Endometrium (tissue), 2 donors: ENCODE measurements at regions not wholly inside any gene's neighbourhood (a gene's known extent, or its start where the extent isn't known, plus 50 kb on each side); places are given as distances from the start of the nearest gene placed in this dataset.
A peak's percentile ranks its signal among the peaks of the same experiment; 100 is the strongest.
"Not testable (repeated sequence)": the region's sequence is repeated elsewhere in the genome, so short reads cannot be mapped to it uniquely, and the experiment has no call there.

Experiments used
- FAIRE-seq: peaks from 2 replicates; lab custom pipeline; 2012; peaks lifted over from hg19 to GRCh38; lab: Jason Lieb, UNC
- donor health status: control.
- donor health status: control.

DNA sequence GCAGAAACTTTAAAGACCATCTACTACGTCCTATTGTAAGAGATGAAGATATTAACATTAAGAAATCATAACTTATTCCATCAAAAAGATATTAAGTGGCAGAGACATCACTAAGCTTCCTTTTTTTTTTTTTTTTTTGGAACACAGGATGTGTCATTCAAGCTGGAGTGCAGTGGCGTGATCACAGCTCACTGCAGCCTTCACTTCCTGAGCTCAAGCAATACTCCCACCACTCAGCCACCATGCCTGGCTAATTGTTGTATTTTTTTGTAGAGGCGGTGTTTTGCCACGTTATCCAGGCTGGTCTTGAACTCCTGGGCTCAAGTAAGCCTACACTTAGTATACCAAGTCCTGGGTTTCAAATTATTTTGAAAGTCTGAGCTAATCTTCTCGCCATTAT is 169.7 kb upstream of the KCTD7 start:
- FAIRE-seq = not testable (repeated sequence)

DNA sequence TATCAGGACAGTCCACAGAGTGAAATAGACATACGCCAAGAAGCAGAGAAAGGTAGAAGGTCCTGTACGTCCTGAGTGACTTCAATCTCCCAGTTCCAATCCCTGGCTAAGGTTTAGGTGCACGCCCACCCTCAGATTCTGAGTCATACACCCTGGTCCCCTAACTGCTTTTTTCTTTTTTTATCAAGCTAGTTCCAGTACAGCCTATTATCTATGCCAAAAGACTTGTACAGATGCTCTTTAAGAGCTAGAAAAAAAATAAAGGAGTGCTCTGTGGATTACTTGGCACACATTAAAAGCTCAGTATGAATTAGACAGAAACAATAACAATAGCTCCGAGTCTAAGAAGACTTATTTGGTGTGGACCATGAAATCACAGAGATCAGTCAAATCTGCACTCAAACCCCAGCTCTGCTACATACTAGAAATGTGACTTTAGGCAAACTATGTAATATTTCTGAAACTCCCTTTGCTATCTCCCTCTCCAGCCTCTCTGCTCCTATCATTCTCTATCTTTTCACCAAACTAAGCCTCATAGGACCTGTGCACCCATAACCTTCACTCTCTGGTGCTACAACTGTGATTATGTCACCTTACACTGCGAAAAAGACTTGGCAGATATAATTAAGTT is 168.8 kb upstream of the KCTD7 start:
- not testable (repeated sequence) for FAIRE-seq

DNA sequence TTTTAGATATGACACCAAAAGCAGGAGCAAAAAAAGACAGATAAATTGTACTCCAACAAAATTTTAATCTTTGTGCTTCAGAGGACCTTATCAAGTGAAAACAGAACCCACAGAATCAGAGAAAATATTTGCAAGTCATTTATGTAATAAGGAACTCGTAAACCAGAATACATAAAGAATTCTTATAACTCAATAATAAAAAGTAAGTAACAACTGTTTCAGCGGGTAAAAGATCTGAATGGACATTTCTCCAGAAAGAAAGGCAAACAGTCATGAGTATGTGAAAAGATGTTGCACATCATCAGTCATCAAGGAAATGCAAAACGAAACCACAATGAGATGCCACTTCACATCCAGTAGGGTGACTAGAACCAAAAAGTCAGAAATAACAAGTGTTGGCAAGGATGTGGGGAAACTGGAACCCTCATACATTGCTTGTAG is 167.7 kb upstream of the KCTD7 start:
- FAIRE-seq = no peak

DNA sequence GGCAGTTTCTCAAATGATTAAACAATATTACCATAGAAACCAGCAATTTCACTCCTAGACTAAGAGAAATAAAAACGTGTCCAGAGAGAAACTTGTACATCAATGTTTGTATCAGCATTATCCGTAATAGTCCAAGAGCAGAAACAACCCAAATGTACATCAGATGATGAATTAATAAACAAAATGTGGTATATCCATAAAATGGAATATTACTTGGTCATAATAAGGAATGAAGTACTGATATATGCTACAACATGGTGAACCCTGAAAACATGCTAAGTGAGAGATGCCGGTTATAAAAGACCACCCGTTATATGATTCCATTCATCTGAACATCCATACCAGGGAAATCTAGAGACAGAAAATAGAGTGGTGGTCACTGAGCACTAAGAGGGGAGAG is 167.3 kb upstream of the KCTD7 start:
- not testable (repeated sequence) for FAIRE-seq

DNA sequence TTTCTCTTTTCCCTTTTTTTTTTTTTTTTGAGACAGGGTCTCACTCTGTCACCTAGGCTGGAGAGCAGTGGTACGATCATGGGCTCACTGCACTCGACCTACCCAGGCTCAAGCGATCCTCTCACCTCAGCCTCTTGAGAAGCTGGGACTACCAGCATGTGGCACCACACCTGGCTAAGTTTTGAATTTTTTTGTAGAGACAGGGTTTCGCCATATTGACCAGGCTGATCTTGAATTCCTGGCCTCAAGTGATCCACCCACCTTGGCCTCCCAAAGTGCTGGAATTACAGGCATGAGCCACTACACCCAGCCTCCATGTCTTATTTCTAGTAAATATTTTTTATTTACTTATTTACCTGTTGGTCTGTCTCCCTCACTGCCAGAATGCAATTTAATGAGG is 165.8 kb upstream of the KCTD7 start:
- FAIRE-seq = not testable (repeated sequence)

DNA sequence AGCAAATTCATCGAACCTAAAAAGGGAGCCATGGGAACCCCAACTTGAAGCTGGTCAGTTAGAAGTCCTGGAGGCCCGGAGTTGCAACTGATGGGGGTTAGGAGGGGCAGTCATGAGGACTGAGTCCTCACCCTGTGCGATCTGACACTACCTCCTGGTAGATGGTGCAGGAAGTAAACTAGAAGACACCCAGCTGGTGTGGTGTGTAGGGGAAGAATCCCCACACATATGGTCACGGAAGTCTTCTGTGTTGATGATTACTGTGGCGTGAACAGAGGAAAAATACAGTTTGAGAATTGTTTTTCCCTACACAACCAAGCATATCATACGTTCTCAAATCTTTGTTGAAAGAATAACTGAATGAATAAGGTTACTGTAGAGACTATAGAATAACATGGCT is 164.6 kb upstream of the KCTD7 start:
- FAIRE-seq = no peak

DNA sequence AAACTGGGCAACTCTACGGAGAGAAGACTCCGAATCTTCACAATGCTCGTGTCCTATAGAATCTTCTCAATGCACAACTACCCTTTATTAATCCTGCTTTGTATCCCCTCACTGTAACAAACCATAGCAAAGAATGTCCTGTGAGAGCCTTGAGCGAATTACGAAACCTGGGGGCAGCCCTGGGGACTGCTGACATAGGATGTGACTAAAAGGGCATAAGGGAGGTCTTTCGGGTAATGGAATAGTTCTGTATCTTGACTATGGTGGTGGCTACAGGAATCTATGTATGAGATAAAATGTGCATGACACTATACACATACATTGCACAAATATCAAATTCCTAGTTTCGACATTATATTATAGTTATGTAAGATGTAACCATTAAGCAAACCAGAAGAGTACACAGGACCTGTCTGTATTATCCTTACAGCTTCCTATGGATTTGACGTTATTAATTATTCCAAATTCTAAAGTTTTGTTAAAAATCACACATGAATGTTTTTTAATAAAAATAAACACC is 162.5 kb upstream of the KCTD7 start:
- FAIRE-seq = no peak

DNA sequence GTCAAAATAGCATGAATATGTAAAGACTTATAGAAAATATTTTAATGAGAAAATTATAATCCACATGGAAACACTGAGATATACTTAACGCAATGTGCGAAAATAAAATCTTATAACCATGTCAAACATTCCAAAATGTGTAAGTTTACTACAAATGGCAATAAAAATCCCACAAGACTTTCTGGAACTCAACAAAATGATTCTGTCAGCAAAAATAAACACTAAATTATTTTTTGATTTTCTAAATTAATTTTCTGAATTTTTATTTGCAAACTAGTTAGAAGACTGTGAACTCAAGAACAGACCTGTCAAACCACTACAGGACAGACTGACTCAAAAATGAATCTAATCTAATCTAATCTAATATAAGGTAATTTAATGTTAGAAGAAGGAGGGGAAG is 160.8 kb upstream of the KCTD7 start:
- FAIRE-seq = no peak

DNA sequence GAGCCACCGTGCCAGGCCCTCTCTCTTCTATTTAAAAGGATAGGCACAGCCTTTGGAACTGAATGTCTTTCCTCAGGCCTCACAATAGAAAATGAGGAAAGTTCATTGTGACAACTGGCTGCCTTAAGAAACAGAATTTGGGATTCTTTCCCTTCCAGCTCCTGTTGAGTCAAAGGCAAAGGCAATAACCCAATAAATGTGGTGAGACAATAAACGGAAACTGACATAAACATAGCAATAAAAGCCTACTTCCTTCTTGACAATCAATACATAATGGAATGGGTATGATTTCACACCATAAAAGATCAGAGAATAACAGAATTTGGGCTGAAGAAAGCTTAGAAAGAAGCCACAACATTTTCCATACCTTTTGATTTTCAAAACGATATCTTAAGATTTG is 155.6 kb upstream of the KCTD7 start:
- not testable (repeated sequence) for FAIRE-seq

DNA sequence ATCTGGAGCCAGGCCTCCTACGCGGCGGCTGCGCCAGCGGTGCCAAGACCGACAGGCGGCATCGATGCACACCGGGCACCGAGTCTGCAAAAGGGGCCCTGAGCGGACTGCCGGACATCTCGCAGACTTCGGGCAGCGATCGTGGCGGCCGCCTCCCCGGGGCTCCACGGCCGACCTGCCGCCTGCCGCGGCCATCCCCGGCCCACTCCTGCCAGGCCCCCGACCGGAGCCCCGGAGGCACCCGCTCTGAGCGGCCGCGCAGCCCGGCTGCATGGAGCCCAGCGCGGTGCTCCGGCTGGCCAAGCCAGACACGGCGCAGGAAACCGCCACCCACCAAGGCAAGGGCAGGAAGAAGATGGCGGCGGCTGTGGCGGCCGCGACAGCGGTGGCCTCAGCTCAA is 154.2 kb upstream of the KCTD7 start:
- FAIRE-seq = no peak

DNA sequence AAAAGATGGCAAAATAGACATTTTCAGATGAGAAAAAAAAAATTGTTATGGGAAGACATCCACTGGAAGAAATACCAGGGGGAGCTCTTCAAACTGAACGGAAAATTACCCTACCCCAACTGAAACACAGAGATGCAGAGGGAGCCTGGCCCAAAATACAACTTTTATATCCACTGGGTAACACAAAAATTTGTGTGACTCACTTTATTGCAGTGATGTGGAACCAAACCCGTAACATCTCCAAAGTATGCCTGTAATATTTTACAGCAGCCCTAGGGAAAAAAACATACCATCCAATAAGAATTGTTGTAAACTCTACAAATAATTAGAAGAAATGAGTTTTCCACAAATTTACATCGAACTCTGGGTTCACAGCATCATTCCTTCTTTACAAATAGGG is 152.6 kb upstream of the KCTD7 start:
- not testable (repeated sequence) for FAIRE-seq

DNA sequence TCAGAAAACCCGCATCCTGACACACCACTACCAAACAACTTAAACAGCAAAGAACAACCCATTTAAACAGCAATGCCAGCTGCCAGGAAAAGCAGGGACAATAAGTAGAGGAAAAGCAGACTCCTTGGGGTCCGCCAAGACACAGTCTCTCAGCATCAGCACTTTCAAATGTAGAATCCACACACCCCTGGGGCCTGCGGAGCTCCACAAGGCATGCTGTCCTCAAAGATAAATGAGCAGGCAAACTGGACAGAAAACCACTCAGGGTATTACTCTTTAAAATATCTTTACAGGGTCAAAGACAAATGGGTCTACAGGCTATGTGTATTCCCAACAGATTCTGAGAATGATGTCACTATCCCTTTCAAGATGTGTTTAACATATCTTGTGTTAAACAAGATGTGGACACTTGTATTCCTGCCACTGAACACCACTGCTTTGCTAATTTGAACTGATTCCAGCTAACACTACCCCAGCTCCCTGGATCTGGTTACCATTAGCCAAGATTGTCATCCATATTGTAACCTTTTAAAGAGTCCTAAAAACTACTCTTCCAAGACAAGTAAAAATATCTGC is 150.8 kb upstream of the KCTD7 start:
- FAIRE-seq = not testable (repeated sequence)

DNA sequence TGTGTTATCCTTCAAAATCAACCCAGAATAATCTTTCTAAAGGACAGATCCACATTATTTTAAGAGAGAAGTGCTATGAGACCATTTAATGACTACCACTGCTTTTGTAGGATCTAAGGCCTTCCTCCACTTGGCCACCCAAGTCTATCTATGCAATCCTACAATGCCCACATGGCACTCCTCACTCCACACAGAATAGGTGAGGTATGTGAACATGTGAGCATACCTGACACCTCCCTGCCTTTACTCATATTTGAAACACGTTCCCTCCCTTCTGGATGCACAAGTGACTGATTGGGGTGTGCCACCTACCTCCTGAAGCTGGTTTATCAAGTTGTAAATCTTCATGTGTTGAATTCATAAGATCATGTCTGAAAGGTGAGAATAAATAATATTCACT is 147.5 kb upstream of the KCTD7 start:
- not testable (repeated sequence) for FAIRE-seq

DNA sequence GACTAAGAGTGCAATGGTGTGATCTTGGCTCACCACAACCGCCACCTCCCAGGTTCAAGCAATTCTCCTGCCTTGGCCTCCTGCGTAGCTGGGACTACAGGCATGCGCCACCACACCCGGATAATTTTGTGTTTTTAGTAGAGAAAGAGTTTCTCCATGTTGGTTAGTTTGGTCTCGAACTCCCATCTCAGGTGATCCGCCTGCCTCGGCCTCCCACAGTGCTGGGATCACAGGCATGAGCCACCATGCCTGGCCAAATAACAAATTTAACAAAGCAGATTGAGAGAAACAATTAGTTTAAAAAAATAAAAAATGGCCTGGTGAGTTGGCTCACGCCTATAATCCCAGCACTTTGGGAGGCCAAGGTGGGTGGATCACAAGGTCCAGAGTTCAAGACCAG is 139.6 kb upstream of the KCTD7 start:
- not testable (repeated sequence) for FAIRE-seq

DNA sequence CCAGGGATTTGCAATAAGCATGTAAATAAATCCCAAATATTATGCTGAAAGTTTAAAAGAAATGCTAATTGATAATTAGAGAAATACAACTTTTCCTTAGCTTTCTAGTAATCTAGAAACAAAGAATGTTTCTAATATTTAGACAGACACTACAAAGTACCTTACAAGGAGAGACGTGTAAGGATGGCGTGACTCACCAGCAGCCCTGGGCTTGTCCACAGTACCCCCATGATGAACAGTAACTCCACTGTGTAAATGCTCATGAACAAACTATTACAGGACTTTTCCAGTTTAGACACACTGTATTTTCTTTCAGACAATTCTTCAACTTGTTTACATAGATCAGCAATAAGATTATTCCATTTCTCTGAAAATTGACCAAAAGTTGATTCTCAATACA is 138.9 kb upstream of the KCTD7 start:
- not testable (repeated sequence) for FAIRE-seq

DNA sequence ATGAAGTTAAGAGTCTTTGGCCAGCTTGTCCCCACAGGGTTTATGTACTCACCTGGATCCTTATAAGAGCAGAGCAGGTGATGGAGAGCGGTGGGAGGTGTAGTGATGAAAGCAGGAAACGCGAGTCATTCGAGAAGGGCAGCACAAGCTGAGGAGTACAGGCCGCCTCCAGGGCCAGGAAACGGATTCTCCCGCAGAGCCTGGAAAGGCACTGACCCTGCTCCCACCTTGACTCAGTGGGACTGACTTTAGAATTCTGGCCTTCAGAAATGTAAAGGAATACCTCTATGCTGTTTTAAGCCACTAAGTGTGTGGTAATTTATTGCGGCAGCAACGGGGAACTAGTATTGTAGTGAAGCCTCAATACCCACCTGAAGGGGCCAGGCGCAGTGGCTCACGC is 137.7 kb upstream of the KCTD7 start:
- not testable (repeated sequence) for FAIRE-seq

DNA sequence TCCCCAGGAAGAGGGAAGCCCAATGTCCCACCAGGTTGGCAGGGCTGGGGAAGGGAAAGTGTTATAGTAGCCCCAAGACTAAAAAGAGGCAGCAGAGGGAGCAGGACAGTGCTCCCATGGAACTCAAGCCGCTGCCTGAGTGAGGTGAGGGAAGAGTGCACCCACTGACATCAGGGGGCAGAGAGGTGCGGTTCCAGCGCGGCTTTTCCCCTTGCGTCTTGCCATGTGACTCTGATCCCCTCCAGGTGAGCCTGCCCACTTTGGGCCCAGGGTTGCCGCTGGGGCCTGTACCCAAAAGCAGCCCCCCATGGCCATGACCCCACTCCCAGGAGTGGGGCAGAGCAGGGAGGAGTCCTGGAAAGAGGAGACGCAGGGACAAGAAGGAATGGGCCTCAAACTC is 136.3 kb upstream of the KCTD7 start:
- not testable (repeated sequence) for FAIRE-seq

DNA sequence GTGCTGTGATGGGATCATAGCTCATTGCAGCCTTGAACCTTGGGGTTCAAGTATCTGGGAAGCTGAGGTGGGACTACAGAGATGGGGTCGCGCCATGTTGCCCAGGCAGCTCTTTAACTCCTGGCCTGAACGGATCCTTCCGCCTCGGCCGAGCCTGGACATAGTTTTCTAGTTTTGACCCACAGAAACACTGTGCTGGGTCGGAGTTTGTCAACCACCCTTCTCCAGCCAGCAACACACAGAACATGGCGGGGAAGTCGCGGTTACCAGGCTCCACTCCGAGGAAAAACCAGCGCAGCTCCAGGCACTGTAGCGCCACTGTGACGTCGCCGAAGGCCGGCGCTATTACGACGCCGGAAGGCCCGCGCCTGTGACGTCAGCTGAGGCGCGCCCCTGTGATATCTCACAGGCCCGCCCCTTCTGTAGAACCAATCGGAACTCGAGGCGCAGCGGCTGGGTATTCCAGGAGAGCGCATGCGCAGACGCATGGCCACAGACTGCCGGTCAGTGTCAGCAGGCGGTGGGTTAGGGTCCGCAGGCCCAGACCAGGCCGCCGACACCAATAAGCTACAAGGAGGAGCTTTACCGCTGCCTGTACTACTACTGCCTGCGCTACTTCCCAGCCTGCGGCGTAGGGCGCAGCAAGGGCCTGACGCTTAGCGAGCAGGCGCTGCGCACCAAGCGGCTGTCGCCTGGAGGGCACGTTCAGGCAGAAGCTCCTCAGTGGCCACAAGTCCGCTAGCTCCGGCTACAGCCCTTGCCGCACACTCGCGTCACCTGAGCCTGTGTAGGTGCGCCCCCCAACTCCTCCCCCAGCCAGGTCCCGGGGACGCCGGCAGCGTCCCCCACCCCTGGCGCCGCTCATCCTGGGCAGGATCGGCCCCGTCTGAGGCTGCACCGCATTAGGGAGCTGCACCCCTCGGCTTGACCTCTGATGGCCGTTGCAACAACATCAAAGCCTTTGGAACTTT is 135.2 kb upstream of the KCTD7 start:
- FAIRE-seq = peak; percentile 35

DNA sequence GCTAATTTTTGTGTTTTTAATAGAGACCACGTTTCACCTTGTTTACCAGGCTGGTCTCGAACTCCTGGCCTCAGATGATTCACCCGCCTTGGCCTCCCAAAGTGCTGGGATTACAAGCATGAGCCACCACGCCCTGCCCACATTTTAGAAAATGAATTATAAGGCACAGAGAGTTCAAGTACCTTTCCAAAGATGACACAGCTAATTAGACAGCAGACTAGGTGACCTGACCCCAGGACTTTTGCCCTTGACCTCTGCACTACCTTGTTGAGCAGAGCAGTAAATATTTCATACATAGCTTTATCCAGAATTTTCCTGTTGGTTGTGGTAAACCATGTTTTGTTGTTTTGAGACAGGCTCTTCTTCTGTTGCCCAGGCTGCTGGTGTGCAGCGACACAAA is 131.3 kb upstream of the KCTD7 start:
- no peak for FAIRE-seq

DNA sequence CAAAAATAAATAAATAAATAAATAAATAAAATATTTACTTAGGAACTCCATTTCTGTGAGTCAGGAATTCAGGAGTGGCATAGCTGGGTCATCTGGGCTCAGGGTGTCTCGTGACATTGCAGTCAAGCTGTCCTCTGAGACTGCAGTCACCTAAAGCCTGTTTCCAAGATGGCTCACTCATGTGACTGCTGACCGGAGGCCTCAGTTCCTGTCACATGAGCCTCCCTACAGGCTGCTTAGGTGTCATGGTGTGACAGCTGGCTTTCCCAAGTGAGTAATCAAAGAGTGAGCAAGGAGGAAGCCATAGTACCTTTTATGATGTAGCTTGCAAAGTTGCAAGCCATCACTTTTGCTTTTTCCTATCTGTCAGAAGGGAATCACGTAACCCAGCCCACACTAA is 128.6 kb upstream of the KCTD7 start:
- no peak for FAIRE-seq

DNA sequence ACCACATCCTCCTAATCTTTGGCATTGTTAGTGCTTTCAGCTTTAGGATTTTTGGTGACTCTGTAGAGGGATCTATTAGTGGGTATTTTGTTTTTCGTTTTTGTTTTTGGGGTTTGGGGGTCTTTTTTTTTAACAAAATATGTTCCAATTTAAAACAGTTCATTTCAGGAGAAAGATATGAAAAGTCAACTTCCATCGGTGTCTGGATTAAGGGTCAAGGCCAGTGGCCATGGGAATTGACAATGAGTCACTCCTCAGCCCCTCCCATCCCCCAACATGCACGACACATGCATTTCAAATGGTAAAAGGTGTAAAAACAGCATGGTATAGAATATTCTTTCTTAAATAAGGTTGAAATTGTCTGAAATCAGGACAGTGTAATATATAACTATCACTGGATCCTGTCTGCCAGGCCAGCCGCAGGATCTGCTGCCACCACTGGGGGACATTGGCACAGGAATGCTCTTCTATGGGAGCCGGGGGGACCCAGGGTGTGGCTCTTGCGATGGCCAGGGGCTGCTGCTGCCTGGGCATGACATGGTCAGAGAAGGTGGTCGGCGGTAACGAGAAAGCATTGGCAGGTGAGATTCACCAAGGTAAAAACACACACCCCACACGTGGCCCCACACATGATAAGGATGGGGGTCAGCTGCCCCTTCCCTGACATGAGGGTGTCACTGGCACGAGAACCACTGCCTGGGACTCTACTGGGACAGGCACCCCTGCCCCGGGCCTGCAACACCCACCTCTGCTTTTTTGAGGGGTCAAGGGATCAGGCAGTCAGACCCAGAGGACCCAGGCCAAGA is 126.2 kb upstream of the KCTD7 start:
- no peak for FAIRE-seq

DNA sequence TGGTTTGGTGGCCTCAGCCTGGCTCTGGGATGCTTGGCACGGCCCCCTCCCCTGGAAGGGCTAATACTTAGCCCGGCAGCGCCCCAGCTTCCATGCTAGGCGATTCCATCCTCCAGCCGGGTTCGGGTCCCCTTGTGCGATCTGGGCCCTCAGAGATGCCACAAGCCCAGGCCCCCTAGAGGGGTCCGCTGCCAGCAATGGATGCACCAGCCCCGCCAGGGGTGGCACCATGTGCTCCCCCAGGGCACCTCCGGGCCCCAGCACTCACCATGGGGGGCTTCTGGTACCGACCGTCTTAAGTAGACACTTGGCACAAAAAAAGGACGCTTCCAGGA is 125.7 kb upstream of the KCTD7 start:
- FAIRE-seq = no peak
